Hematopoietic multipotent progenitor cell (in vitro differentiated cells): ENCODE measurements at regions not wholly inside any gene's neighbourhood (a gene's known extent, or its start where the extent isn't known, plus 50 kb on each side); places are given as distances from the start of the nearest gene placed in this dataset.

Experiments
- DNase-seq, 3 donors: peaks; one replicate each; pipeline ENCODE4 v3.0.0-alpha.2; 2011 to 2015; ENCODE audit warnings: low read depth in 2 of 3, low spot score in 2 of 3

DNA sequence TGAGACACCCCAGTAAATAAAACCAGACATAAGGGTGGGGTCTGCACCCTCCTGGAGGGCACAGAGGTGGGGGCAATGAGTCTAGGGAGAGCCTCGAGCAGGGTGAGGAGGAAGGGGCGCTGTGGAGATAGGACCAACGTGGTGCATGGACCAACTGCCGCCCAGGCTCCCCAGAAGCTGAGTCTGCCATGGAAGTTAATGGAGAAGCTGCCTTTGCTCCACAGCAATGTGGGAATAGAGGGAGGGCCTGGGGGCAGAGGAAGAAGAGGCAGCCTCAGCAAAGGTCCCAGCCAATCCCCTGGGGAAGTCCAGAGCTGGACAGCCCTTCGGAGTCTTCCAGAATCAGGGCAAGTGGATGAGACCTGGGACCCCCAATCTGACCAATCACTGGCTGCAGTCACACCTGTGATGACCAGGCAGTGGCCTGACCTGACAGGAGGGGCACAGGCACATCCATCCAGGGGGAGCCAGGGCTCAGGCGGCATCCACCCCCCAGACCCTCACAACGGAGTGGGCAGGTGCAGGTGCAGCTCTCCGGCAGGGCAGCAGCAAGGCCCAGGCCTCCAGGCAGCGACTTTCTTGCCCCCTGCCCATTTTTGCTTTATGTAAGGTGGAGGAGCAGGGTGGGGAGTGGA, 242.2 kb upstream of the PPP2R2D start:
- DNase-seq: no peak

GRCh38 chr10:131660427-131660826, 240.4 kb upstream of the PPP2R2D start:
- DNase-seq: no peak

DNA sequence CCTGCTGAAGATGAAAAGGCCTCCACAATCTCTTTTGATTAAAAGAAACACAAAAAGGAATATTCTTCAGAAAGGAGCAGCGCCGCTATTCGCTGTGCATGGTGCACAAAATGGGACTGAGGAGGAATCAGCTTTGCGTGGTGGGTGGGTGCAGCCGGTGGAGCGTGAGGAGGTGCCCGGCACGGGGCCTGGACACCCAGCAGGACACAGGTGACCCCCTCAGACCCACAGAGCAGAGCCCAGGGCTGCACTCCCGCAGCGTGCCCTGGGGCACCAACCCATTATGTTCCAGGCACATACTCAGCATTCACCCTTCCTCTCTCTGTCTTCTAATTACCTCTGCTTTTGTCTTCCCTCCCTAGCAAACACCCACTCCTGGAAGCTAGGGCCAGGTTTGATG, 238.0 kb upstream of the PPP2R2D start:
- DNase-seq: no peak

DNA sequence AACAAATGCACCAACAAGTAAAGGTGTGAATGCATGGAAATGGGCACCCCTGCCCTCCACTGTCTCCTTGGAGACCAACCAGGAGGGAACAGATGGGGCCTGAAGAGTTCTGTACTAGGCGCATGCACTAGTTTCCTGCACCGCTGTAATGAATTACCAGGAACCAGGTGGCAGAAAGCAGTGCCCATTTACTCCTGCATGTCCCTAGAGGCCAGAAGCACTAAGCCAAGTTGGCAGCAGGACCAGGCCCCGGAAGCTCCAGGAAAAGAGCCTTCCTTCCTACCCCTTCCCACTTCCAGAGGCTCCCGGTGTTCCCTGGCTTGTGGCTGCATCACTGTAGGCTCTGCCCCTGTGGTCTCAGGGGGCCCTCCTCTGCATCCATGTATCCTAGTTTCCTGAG, 237.5 kb upstream of the PPP2R2D start:
- DNase-seq: no peak

GRCh38 chr10:131666091-131666490, 234.7 kb upstream of the PPP2R2D start:
- no peak for DNase-seq

GRCh38 chr10:131667047-131667446, 233.8 kb upstream of the PPP2R2D start:
- no peak for DNase-seq

- no peak for DNase-seq
Measured at GRCh38 chr10:131667561-131667960, 233.2 kb upstream of the PPP2R2D start.

- DNase-seq: no peak
Measured at GRCh38 chr10:131668903-131669302, 231.9 kb upstream of the PPP2R2D start.

DNA sequence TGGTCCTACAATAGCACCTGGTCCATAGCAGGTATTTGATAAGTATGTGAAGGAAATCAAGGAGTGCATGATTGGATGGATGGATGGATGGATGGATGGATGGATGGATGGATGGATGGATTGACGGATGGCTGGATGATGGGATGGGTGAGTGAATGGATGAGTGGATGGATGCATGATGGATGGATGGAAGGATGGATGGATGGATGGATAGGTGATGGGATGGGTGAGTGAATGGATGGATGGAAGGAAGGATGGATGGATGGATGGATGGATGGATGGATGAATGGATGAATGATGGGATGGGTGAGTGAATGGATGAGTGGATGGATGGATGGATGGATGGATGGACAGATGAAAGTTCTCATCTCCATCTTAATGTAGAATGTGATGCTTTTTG, 231.0 kb upstream of the PPP2R2D start:
- no peak for DNase-seq

DNA sequence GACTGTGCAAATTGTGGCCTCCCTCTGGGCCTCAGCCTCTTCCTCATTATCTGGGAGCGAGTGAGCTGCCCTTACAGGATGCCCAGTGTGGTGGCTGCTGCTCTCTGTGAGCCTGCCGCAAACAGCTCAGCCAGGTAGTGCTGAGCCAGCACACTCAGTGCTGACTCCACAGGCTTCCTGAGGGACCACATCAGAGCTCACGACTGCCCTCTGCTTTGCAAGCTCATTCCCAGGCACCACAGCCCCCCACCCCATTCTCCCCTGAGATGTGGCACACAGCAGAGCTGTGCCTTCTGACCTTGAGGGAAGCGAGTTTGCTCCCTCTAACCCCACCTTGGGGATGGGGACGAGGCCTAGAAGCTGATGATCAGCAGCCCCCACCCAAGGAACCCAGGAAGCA, 230.5 kb upstream of the PPP2R2D start:
- no peak for DNase-seq

DNA sequence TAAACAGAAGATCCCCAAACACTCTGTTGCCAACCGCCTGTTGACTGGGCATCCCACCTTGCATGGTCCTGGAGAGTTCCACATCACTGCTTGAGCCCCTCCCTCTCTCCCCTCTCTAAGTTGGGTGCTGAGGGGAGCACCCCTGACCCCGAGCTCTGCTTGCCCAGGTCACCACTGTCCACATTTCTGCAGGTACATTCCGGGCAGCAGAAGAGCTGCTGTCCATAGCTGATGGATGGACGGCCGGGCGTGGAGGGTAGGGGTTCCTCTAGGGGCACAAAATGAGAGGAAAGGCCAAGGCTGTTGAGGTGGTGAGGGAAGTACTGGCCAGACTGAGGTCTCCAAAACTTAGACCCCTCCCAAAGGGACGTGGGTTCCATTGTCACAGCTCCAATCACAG, 227.4 kb upstream of the PPP2R2D start:
- no peak for DNase-seq

DNA sequence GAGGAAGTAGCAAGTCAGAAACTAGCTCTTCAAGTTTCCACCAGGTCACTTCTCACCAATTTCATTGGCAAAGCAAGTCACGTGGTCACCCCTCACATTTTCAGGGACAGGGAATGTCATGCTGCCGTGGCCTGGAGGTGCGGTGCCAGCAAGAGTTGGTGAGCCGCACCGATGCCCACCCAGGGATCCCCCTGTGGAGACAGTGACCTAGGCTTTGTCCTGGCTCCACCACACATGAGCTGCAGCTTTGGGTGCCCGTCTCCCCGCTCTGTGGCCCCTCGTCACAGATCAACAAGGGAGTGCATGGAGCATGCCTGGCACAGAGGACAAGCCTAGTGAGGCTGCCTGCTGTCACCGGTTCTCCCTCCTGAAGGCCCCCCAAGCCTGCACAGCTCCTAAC, 226.7 kb upstream of the PPP2R2D start:
- no peak for DNase-seq

DNA sequence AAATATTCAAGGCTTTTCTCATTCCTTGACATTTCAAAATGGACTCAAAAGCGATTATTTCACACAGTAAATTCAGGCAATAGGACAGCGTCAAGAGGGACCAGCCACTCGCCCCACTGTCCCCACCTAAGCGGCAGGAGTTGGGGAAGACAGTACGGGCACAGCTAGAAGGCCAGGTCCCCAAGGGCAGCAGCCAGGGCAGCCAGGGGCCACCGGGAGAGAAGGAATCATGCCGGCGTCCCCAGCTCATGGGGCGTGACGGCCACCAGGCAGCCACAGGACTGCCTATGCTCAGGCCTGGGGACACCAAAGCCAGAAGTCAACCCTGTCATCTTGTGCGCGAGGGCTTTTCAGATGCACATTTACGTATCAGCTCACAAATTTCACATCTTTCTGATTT, 225.7 kb upstream of the PPP2R2D start:
- DNase-seq: no peak

- DNase-seq: no peak
Measured at GRCh38 chr10:131676046-131676799, 224.6 kb upstream of the PPP2R2D start.

DNA sequence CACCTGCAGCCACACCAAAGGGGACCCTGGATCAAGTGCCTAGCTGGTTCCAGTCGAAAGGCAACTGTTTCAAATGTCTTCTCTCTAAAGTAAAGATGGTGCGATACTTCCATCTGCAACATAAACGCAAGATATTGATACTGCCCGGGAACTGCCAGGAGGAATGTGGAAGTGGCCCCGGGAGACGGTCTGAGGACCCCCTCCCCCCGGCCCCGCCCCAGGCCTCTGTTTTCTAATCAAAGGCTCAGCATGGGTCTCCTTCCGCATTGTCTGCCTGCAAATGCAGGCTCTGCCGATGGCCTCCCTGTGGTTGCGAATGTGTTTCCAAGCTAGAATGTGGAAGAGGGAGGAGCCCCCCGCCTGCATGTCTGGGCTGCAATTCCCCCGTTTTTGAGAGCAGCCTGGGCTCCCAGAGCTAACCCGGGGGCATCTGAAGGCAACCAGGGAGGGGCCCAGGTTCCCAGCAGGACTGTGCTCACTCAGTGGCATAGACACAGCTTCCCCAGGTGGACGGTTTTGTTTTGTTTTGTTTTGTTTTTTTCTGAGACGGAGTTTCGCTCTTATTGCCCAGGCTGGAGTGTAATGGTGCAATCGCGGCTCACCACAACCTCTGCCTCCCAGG, 223.9 kb upstream of the PPP2R2D start:
- no peak for DNase-seq

GRCh38 chr10:131677671-131678070, 223.1 kb upstream of the PPP2R2D start:
- DNase-seq: no peak

DNA sequence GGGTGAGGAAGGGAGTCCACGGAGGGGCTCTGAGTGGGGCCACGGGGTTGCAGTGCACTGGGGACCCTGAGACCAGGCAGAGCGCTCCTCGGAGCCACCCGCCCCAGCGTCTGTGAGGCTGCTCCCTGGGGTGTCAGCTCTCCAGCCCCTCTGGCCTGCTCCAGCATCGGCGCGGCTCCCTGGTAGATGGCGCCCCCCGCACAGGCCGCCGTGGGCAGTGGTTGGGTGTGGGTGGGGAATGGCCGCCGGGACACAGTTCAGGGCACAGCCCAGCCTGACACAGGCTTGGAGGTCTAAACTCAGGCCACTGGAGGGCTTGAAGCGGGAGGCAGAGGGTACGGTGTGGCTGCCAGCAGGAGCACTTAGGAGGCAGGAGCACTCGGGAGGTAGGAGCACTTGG, 222.6 kb upstream of the PPP2R2D start:
- no peak for DNase-seq

DNA sequence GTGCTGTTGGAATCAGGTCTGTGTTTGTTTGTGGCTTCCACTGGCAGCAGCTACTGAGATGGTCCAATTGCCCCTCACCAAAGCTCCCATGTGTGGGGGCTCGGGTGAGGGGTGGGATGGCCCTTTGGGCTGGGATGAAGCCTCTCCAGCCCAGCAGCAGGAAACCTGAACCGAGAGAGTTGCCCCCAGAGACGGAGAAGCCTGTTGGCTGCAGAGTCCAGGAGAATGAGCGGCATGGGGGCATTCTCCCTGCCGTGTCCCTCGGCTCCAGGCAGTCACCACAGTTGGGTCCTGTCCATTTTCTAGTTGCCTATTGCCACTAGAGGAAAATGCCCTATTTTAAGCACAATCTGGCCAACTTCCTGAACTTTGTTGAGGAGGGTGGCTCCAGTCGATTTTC, 222.2 kb upstream of the PPP2R2D start:
- DNase-seq: no peak

GRCh38 chr10:131679926-131680325, 220.9 kb upstream of the PPP2R2D start:
- DNase-seq: no peak

GRCh38 chr10:131681122-131681521, 219.7 kb upstream of the PPP2R2D start:
- DNase-seq: no peak

DNA sequence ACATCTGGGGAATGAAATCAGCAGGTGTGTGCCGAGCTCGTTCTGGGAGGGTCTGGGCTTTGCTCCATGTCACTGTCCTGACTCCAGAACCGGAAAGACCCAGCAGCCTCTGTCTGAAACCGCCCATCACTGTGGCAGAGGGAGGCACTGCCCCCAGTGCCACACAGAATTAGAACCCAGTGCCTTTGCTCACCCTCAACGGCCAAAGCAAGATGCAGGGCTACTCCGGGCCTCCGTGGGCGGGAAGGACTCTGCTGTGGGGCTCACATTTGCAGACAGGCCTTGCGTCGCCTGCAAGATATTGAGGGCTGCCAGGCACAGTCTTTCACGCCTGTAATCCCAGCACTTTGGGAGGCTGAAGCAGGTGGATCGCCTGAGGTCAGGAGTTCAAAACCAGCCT, 219.2 kb upstream of the PPP2R2D start:
- no peak for DNase-seq

GRCh38 chr10:131682271-131682962, 218.4 kb upstream of the PPP2R2D start:
- DNase-seq: no peak
